NT2/D1 (cell line): ENCODE measurements at regions not wholly inside any gene's neighbourhood (a gene's known extent, or its start where the extent isn't known, plus 50 kb on each side); places are given as distances from the start of the nearest gene placed in this dataset.

Experiments
- DNase-seq: peaks from one replicate; pipeline ENCODE4 v3.0.0-alpha.2; 2011; ENCODE audit warnings: low read depth, low spot score
- H3K27me3 ChIP-seq: 2 replicates; pipeline ENCODE4 v1.6.0; 2011; ENCODE audit warnings: mild to moderate bottlenecking; ENCODE audit not compliant: insufficient read length, insufficient read depth
- H3K36me3 ChIP-seq: 2 replicates; pipeline ENCODE4 v1.6.1; 2011; ENCODE audit warnings: mild to moderate bottlenecking, low read length, mixed read lengths; ENCODE audit not compliant: insufficient read depth, insufficient read length
- H3K4me1 ChIP-seq: 2 replicates; pipeline ENCODE4 v1.5.1; 2011; ENCODE audit not compliant: insufficient read depth, insufficient read length
- H3K4me3 ChIP-seq: 2 replicates; pipeline ENCODE4 v1.5.1; 2011; ENCODE audit warnings: low read depth; ENCODE audit not compliant: insufficient read length
- H3K9ac ChIP-seq: 2 replicates; pipeline ENCODE4 v1.6.0; 2011; ENCODE audit warnings: low read depth; ENCODE audit not compliant: insufficient read length
- H3K9me3 ChIP-seq: 2 replicates; pipeline ENCODE4 v1.5.1; 2011; ENCODE audit warnings: mild to moderate bottlenecking, low read length; ENCODE audit not compliant: insufficient read depth
- SUZ12 ChIP-seq: IDR thresholded peaks from 2 replicates; pipeline ENCODE4 v1.6.1; 2011; ENCODE audit not compliant: insufficient read length, insufficient read depth; ENCODE audit errors: extremely low read depth
- YY1 ChIP-seq: IDR thresholded peaks from 2 replicates; pipeline ENCODE4 v1.6.1; 2011; ENCODE audit not compliant: insufficient read length, insufficient read depth
- ZNF274 ChIP-seq: IDR thresholded peaks from 2 replicates; pipeline ENCODE4 v1.6.1; 2011; ENCODE audit warnings: mild to moderate bottlenecking, low read depth, low read length

GRCh38 chr2:63676135-63676534, 87.4 kb downstream of the MDH1 start:
- no peak overlapping the region for H3K4me3 ChIP-seq
- TF ChIP-seq YY1 (no peak), SUZ12 (no peak), ZNF274 (no peak)
- DNase-seq, result no peak
- no peaks in the 10 kb centered on the region for H3K9me3 ChIP-seq
- H3K9ac ChIP-seq, result no peak overlapping the region
- H3K27me3 ChIP-seq, result no peaks in the 10 kb centered on the region
- no peaks in the 10 kb centered on the region for H3K4me1 ChIP-seq
- no peaks in the 10 kb centered on the region for H3K36me3 ChIP-seq

- no peak overlapping the region for H3K4me3 ChIP-seq
- no peak for TF ChIP-seq YY1
- TF ChIP-seq SUZ12, result no peak
- no peak for TF ChIP-seq ZNF274
- H3K36me3 ChIP-seq, result no peaks in the 10 kb centered on the region
- no peaks in the 10 kb centered on the region for H3K4me1 ChIP-seq
- no peak for DNase-seq
- no peak overlapping the region for H3K9ac ChIP-seq
- H3K27me3 ChIP-seq, result no peaks in the 10 kb centered on the region
- H3K9me3 ChIP-seq, result no peaks in the 10 kb centered on the region
These were observed 89.3 kb downstream of the MDH1 start for GRCh38 chr2:63678085-63678484.

GRCh38 chr2:63678551-63678950, 89.8 kb downstream of the MDH1 start:
- no peaks in the 10 kb centered on the region for H3K27me3 ChIP-seq
- no peaks in the 10 kb centered on the region for H3K9me3 ChIP-seq
- no peak for DNase-seq
- TF ChIP-seq YY1 (no peak), ZNF274 (no peak), SUZ12 (no peak)
- no peaks in the 10 kb centered on the region for H3K36me3 ChIP-seq
- no peaks in the 10 kb centered on the region for H3K4me1 ChIP-seq
- no peak overlapping the region for H3K9ac ChIP-seq
- no peak overlapping the region for H3K4me3 ChIP-seq

- Histone ChIP-seq H3K4me3 (no peak overlapping the region), H3K36me3 (no peaks in the 10 kb centered on the region), H3K4me1 (no peaks in the 10 kb centered on the region), H3K9me3 (no peaks in the 10 kb centered on the region), H3K27me3 (no peaks in the 10 kb centered on the region), H3K9ac (no peak overlapping the region)
- TF ChIP-seq YY1, result no peak
- TF ChIP-seq ZNF274, result no peak
- TF ChIP-seq SUZ12, result no peak
- no peak for DNase-seq
These were observed 90.6 kb downstream of the MDH1 start for GRCh38 chr2:63679252-63679855.

- TF ChIP-seq SUZ12 (no peak), YY1 (no peak), ZNF274 (no peak)
- H3K27me3 ChIP-seq, result no peaks in the 10 kb centered on the region
- no peaks in the 10 kb centered on the region for H3K4me1 ChIP-seq
- H3K9ac ChIP-seq, result no peak overlapping the region
- H3K4me3 ChIP-seq, result no peak overlapping the region
- no peaks in the 10 kb centered on the region for H3K9me3 ChIP-seq
- no peak for DNase-seq
- H3K36me3 ChIP-seq, result no peaks in the 10 kb centered on the region
These were observed 91.7 kb downstream of the MDH1 start for GRCh38 chr2:63680455-63680854.

GRCh38 chr2:63681896-63682295, 93.1 kb downstream of the MDH1 start:
- H3K9ac ChIP-seq, result no peak overlapping the region
- H3K27me3 ChIP-seq, result no peaks in the 10 kb centered on the region
- no peaks in the 10 kb centered on the region for H3K4me1 ChIP-seq
- H3K4me3 ChIP-seq, result no peak overlapping the region
- no peaks in the 10 kb centered on the region for H3K36me3 ChIP-seq
- no peaks in the 10 kb centered on the region for H3K9me3 ChIP-seq
- no peak for TF ChIP-seq YY1
- no peak for TF ChIP-seq SUZ12
- no peak for TF ChIP-seq ZNF274
- DNase-seq, result no peak

- Histone ChIP-seq H3K9ac (no peak overlapping the region), H3K36me3 (no peaks in the 10 kb centered on the region), H3K4me3 (no peak overlapping the region), H3K27me3 (no peaks in the 10 kb centered on the region), H3K9me3 (no peaks in the 10 kb centered on the region), H3K4me1 (no peaks in the 10 kb centered on the region)
- no peak for DNase-seq
- no peak for TF ChIP-seq SUZ12
- TF ChIP-seq ZNF274, result no peak
- no peak for TF ChIP-seq YY1
These were observed 103.3 kb downstream of the MDH1 start for GRCh38 chr2:63692002-63692606.
